NCI-H146 (cell line): ENCODE measurements at regions not wholly inside any gene's neighbourhood (a gene's known extent, or its start where the extent isn't known, plus 50 kb on each side); places are given as distances from the start of the nearest gene placed in this dataset.
"Not testable (repeated sequence)": the region's sequence is repeated elsewhere in the genome, so short reads cannot be mapped to it uniquely, and the experiment has no call there.

Experiments used
- DNase-seq: peaks from one replicate; lab custom pipeline; 2025; lab: John Stamatoyannopoulos, UW

DNA sequence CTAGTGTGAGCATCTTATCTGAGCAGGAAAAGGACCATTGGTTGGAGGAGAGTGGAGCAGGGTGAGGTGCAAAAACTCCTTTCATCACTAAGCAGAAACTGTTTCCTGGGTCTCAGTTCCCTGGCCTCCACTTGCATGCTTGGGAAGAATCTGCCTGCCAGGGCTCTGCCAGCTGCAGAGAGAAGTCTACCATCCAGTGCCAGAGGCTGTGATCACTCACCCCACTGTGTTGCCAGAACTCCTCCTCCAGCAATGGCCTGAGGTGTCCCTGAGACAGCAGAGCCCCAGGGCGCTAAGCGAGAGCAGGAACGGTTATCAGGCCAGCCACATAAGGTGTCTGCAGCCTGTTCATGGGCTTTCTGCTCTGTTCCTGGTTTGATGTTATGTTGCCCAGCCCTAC, 991.4 kb downstream of the CCSER2 start:
- peak; percentile 16 for DNase-seq

DNA sequence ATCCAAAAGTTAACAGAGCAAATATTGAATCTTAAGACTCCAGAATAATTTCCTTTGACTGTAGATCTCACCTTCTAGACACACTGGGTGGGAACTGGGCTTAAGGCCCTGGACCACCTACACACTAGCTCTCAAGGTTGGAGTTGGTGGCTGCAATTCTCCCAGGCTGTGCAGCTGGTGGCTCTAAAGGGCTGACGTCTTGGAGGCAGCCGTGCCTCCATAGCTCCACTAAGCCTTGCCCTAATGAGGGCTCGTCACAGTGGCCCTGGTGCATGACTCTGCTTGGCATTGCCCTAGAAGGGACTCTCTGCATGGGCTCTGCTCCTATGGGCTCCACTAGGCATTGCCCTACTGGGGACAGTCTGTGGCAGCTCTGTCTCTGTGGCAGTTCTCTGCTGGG, 1005.2 kb downstream of the CCSER2 start:
- DNase-seq = no peak

GRCh38 chr10:85362401-85362800, 1004.2 kb downstream of the GRID1 start:
- DNase-seq = no peak

- DNase-seq = no peak
Measured at GRCh38 chr10:85377029-85377806, 989.4 kb downstream of the GRID1 start.

DNA sequence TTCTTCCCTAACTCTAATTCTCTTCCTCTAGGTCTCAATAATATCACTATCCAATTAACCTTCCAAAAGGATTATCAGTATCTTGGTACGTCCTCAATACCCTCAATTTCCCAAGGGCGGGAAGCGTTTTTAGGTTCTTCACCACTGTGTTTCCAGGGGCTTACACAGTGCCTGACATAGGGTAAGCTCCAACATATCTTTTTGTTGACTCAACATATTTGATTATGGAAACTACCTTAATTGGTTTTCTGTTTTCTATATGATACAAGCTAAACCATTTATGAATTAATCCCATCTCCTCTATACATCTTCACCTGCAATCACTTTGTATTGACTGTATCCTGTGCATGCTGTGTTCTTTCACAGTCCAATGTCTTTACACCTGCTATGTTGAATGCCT, 987.3 kb downstream of the GRID1 start:
- DNase-seq = peak; percentile 12

- peak; percentile 76 for DNase-seq
Measured at GRCh38 chr10:85400981-85401695, 965.5 kb downstream of the GRID1 start.

GRCh38 chr10:85402541-85402940, 964.1 kb downstream of the GRID1 start:
- DNase-seq = no peak

GRCh38 chr10:85407088-85407487, 959.5 kb downstream of the GRID1 start:
- no peak for DNase-seq

- no peak for DNase-seq
Measured at GRCh38 chr10:85408388-85408787, 958.2 kb downstream of the GRID1 start.

- not testable (repeated sequence) for DNase-seq
Measured at GRCh38 chr10:85410586-85410985, 956.0 kb downstream of the GRID1 start.

DNA sequence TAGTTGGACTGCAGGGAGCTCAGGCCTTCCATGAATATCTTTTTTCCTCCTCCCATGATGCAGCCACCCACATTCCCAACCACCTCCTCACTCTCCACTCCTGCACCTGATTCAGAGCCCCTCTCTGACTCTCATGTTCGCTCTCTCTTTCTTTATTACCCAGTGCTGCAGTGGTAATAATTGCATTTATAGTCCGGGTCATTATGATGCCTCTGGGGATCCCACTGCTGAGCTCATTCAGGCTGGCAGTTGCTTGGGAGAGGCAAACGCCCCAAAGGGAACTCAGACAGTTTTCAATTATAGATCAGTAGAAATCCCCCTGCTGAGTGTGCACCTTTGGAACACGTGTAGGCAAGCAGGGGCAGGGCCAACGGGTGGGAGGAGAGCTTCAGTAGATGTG, 953.0 kb downstream of the GRID1 start:
- peak; percentile 44 for DNase-seq

- no peak for DNase-seq
Measured at GRCh38 chr10:85420501-85421191, 945.9 kb downstream of the GRID1 start.

- no peak for DNase-seq
Measured at GRCh38 chr10:85421421-85421820, 945.2 kb downstream of the GRID1 start.

GRCh38 chr10:85429126-85429525, 937.5 kb downstream of the GRID1 start:
- DNase-seq = no peak

GRCh38 chr10:85430991-85431390, 935.6 kb downstream of the GRID1 start:
- DNase-seq = peak; percentile 6

- DNase-seq = no peak
Measured at GRCh38 chr10:85433248-85433647, 933.3 kb downstream of the GRID1 start.

- no peak for DNase-seq
Measured at GRCh38 chr10:85444868-85445267, 921.7 kb downstream of the GRID1 start.

- no peak for DNase-seq
Measured at GRCh38 chr10:85445702-85446101, 920.9 kb downstream of the GRID1 start.

GRCh38 chr10:85446827-85447226, 919.8 kb downstream of the GRID1 start:
- DNase-seq = no peak

- no peak for DNase-seq
Measured at GRCh38 chr10:85447690-85448089, 918.9 kb downstream of the GRID1 start.

DNA sequence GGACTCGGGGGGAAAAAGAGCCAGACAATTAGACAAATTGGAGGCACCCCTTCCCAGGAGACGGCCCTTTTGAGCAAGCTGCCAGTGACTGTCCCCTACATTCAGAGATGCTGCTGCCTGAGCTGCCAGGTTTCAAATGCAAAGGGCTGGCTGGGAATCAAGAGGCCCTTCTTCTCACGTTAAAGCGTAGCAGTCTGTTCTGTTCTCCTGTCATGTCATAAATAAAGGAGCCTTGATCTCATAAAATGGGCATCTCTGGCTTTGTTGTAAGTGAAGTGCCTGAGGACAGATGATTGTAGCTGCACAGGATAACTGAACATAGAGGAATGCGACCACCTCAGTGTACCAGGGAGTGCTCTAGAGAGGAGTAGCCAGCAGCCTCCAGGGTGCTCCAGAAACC, 917.9 kb downstream of the GRID1 start:
- no peak for DNase-seq

GRCh38 chr10:85454386-85454785, 912.2 kb downstream of the GRID1 start:
- no peak for DNase-seq

- DNase-seq = peak; percentile 72
Measured at GRCh38 chr10:85457191-85457590, 909.4 kb downstream of the GRID1 start.
